ENCODE measurements at regions not wholly inside any gene's neighbourhood (a gene's known extent, or its start where the extent isn't known, plus 50 kb on each side); places are given as distances from the start of the nearest gene placed in this dataset.

GRCh38 chr1:195278644-195279043 lies 1329.6 kb downstream of the KCNT2 start:
- H3K4me3 ChIP-seq (replicated peaks in 1 of 3) = no peak overlapping the region
- no peak overlapping the region for H3K27ac ChIP-seq
- intact Hi-C loops (cut with DNase I) = no loop called here
- peaks cover 2% of the 10 kb centered on the region for H3K9me3 ChIP-seq
- DNase-seq = no peak
- no peaks in the 10 kb centered on the region for H3K4me1 ChIP-seq
- TF ChIP-seq POLR2A (IDR thresholded peaks at IDR 0.05) = no peak
- WGBS, 2 donors = 77 to 84% methylated on average over 1 of the region's 1 CpG
- no peaks in the 10 kb centered on the region for H3K36me3 ChIP-seq
- no peaks in the 10 kb centered on the region for H3K27me3 ChIP-seq

DNA sequence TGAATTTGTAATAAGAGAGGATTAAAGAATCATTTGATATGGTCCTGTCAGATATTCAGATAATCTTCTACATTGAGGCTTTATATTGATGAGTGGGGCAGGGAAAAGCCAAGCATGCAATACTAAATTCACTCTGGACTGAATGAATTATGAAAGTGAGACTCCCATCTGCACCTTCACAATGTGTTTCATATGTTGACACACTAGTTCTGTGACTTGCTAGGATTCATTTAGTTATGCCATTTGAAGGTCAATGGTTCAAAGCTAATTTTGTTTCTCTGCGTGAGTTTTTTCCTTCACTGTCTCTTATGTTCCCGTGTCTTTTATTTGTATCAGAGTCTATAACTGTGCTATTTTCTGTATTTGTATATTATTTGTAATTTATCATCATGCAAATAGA lies 1332.5 kb downstream of the KCNT2 start:
- Histone ChIP-seq H3K4me3 (replicated peaks in 1 of 3) (no peak overlapping the region), H3K36me3 (no peaks in the 10 kb centered on the region), H3K27me3 (no peaks in the 10 kb centered on the region), H3K9me3 (peaks cover 2% of the 10 kb centered on the region), H3K4me1 (no peaks in the 10 kb centered on the region), H3K27ac (no peak overlapping the region)
- WGBS, 2 donors = 86 to 91% methylated on average over 2 of the region's 2 CpGs
- intact Hi-C loops (cut with DNase I) = no loop called here
- no peak for DNase-seq
- TF ChIP-seq POLR2A (IDR thresholded peaks at IDR 0.05) (no peak), CTCF (IDR thresholded peaks at IDR 0.05) (no peak)

DNA sequence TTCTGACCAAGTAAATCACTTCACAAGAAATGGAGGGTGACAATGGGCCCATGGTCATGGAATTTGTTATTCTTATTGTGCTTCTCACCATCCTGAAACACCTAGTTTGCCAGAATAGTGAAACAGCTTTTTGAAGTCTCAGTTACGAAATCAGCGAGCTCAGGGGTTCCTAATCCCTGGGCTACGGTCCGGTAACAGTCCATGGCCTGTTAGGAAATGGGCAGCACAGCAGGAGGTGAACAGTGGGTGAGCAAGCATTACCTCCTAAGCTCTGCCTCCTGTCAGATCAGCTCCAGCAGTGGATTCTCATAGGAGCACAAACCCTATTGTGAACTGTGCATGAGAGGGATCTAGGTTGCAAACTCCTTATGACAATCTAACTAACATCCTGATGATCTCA lies 1356.3 kb downstream of the KCNT2 start:
- H3K27me3 ChIP-seq = no peaks in the 10 kb centered on the region
- TF ChIP-seq POLR2A (IDR thresholded peaks at IDR 0.05) (no peak), CTCF (IDR thresholded peaks at IDR 0.05) (no peak)
- WGBS, 2 donors = 89 to 93% methylated on average over 4 of the region's 4 CpGs
- H3K4me1 ChIP-seq = no peaks in the 10 kb centered on the region
- DNase-seq = no peak
- H3K27ac ChIP-seq = no peak overlapping the region
- no peaks in the 10 kb centered on the region for H3K36me3 ChIP-seq
- H3K9me3 ChIP-seq = no peaks in the 10 kb centered on the region
- H3K4me3 ChIP-seq (replicated peaks in 1 of 3) = no peak overlapping the region
- intact Hi-C loops (cut with DNase I) = no loop called here

- no peak overlapping the region for H3K27ac ChIP-seq
- H3K36me3 ChIP-seq = no peaks in the 10 kb centered on the region
- H3K4me3 ChIP-seq (replicated peaks in 1 of 3) = no peak overlapping the region
- H3K4me1 ChIP-seq = no peaks in the 10 kb centered on the region
- intact Hi-C loops (cut with DNase I) = no loop called here
- H3K27me3 ChIP-seq = no peaks in the 10 kb centered on the region
- WGBS, 2 donors = 93 to 96% methylated on average over 3 of the region's 3 CpGs
- no peak for DNase-seq
- no peaks in the 10 kb centered on the region for H3K9me3 ChIP-seq
- TF ChIP-seq POLR2A (IDR thresholded peaks at IDR 0.05) (no peak), CTCF (IDR thresholded peaks at IDR 0.05) (no peak)
Measured at GRCh38 chr1:195243492-195243891, 1364.7 kb downstream of the KCNT2 start.

GRCh38 chr1:195241066-195241465 lies 1367.2 kb downstream of the KCNT2 start:
- WGBS, 2 donors = 87 to 92% methylated on average over 3 of the region's 3 CpGs
- H3K4me3 ChIP-seq (replicated peaks in 1 of 3) = no peak overlapping the region
- TF ChIP-seq CTCF (IDR thresholded peaks at IDR 0.05) (no peak), POLR2A (IDR thresholded peaks at IDR 0.05) (no peak)
- no peak overlapping the region for H3K27ac ChIP-seq
- H3K9me3 ChIP-seq = no peaks in the 10 kb centered on the region
- no peaks in the 10 kb centered on the region for H3K27me3 ChIP-seq
- no peak for DNase-seq
- intact Hi-C loops (cut with DNase I) = no loop called here
- no peaks in the 10 kb centered on the region for H3K36me3 ChIP-seq
- no peaks in the 10 kb centered on the region for H3K4me1 ChIP-seq

DNA sequence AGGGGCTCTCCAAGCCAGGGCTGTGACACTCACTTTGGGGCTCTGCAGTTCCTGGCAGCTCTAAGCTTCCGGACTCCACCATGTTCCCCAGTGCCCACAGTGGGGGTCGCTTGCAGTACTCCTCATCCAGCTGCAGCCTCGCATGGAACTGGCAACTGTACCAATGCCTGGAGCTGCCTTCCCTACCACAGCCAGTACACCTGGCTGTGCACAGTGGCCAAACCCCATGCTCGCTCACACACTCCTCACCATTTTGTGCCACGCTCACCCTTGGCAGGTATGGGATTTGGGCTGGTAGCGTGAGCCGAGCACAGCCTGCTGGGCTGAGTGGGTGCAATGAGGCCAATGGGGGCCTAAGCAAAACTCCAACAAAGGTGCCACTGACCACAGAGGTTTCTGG lies 1369.9 kb downstream of the KCNT2 start:
- H3K4me1 ChIP-seq = no peaks in the 10 kb centered on the region
- H3K4me3 ChIP-seq (replicated peaks in 1 of 3) = no peak overlapping the region
- no peaks in the 10 kb centered on the region for H3K36me3 ChIP-seq
- TF ChIP-seq POLR2A (IDR thresholded peaks at IDR 0.05) (no peak), CTCF (IDR thresholded peaks at IDR 0.05) (no peak)
- intact Hi-C loops (cut with DNase I) = no loop called here
- 96 to 99% methylated on average over 7 of the region's 7 CpGs for WGBS, 2 donors
- no peaks in the 10 kb centered on the region for H3K27me3 ChIP-seq
- H3K27ac ChIP-seq = no peak overlapping the region
- no peak for DNase-seq
- no peaks in the 10 kb centered on the region for H3K9me3 ChIP-seq

Measured in thyroid gland (tissue), 4 donors.